Osteoblast (primary cell): ENCODE measurements at regions not wholly inside any gene's neighbourhood (a gene's known extent, or its start where the extent isn't known, plus 50 kb on each side); places are given as distances from the start of the nearest gene placed in this dataset.

Experiments used
- DNase-seq: peaks from one replicate; pipeline ENCODE4 v3.0.0; 2011; ENCODE audit warnings: low spot score, mixed read lengths; ENCODE audit not compliant: insufficient read length; ENCODE audit errors: missing footprints
- H2AFZ ChIP-seq: 2 replicates; pipeline ENCODE4 v1.6.0; 2011; ENCODE audit warnings: mild to moderate bottlenecking, low read length
- H3K27ac ChIP-seq: 2 replicates; pipeline ENCODE4 v1.5.1; 2011; ENCODE audit warnings: mild to moderate bottlenecking, low read depth, low read length, moderate library complexity
- H3K27me3 ChIP-seq: 2 replicates; pipeline ENCODE4 v1.6.0; 2012; ENCODE audit warnings: mild to moderate bottlenecking, control low read depth, inconsistent platforms, low read length, moderate library complexity; ENCODE audit not compliant: insufficient read depth
- H3K36me3 ChIP-seq: 2 replicates; pipeline ENCODE4 v1.5.1; 2011; ENCODE audit warnings: mild to moderate bottlenecking, low read length, control low read depth, moderate library complexity; ENCODE audit not compliant: insufficient read depth
- H3K4me1 ChIP-seq: 2 replicates; pipeline ENCODE4 v1.5.1; 2011; ENCODE audit warnings: mild to moderate bottlenecking, low read length, control low read depth, moderate library complexity; ENCODE audit not compliant: insufficient read depth
- H3K4me2 ChIP-seq: 2 replicates; pipeline ENCODE4 v1.6.0; 2011; ENCODE audit warnings: mild to moderate bottlenecking, low read length; ENCODE audit not compliant: insufficient read depth
- H3K4me3 ChIP-seq: fragments of 200-600 bp; sonication (generic); 3 replicates; pipeline ENCODE4 v1.5.1; 2012; ENCODE audit warnings: mild to moderate bottlenecking, low read length, inconsistent platforms; ENCODE audit not compliant: insufficient read depth
- H3K79me2 ChIP-seq: 2 replicates; pipeline ENCODE4 v1.6.0; 2012; ENCODE audit warnings: mild to moderate bottlenecking, low read length, control low read depth, inconsistent platforms; ENCODE audit not compliant: insufficient read depth
- H3K9me3 ChIP-seq: 2 replicates; pipeline ENCODE4 v1.5.1; 2011; ENCODE audit warnings: low read depth, low read length, control low read depth
- H4K20me1 ChIP-seq: 2 replicates; pipeline ENCODE4 v1.6.0; 2012; ENCODE audit warnings: mild to moderate bottlenecking, low read length, control low read depth; ENCODE audit not compliant: insufficient read depth
- TF ChIP-seq, protein P1 (sequence below): IDR thresholded peaks from 2 replicates; pipeline ENCODE4 v1.5.1; 2011; ENCODE audit warnings: mild to moderate bottlenecking, low read depth, low read length, moderate library complexity; ENCODE audit errors: extremely low read depth

DNA sequence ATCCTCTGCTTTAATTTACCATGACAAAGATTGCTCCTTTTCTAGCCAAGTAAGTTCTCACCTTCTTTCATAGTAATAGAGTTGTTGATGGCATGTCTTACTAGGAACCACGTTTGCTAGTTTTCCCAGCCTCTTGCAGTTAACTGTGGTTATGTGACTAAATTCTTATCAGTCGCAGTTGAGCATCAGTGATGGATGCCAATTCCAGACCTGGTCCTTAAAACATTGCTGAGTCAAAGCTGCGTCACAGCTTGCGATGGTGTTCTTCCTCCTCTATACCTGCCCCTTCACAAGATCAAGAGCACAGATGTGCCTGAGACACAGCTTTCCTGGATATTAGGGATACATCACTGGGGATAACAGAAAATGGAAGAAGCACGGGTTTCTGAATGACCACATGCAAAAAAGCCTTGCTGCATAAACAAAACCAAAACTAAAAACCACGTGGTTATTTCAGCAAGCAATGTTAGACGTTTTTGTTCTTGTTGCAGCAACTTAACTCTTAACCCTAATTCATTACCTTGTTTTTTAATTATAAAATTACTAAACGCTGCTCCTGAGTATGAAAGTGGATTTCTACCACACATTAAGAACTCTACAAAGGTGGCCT lies 97.6 kb upstream of the DACH1 start:
- H4K20me1 ChIP-seq = no peaks in the 10 kb centered on the region
- no peaks in the 10 kb centered on the region for H3K4me1 ChIP-seq
- H3K4me2 ChIP-seq = no peak overlapping the region
- H3K79me2 ChIP-seq = no peaks in the 10 kb centered on the region
- TF ChIP-seq, protein P1, sequence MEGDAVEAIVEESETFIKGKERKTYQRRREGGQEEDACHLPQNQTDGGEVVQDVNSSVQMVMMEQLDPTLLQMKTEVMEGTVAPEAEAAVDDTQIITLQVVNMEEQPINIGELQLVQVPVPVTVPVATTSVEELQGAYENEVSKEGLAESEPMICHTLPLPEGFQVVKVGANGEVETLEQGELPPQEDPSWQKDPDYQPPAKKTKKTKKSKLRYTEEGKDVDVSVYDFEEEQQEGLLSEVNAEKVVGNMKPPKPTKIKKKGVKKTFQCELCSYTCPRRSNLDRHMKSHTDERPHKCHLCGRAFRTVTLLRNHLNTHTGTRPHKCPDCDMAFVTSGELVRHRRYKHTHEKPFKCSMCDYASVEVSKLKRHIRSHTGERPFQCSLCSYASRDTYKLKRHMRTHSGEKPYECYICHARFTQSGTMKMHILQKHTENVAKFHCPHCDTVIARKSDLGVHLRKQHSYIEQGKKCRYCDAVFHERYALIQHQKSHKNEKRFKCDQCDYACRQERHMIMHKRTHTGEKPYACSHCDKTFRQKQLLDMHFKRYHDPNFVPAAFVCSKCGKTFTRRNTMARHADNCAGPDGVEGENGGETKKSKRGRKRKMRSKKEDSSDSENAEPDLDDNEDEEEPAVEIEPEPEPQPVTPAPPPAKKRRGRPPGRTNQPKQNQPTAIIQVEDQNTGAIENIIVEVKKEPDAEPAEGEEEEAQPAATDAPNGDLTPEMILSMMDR = no peak
- H3K4me3 ChIP-seq = no peak overlapping the region
- no peaks in the 10 kb centered on the region for H3K27me3 ChIP-seq
- H3K27ac ChIP-seq = no peak overlapping the region
- H3K36me3 ChIP-seq = no peaks in the 10 kb centered on the region
- H2AFZ ChIP-seq = no peak overlapping the region
- DNase-seq = no peak
- no peaks in the 10 kb centered on the region for H3K9me3 ChIP-seq

DNA sequence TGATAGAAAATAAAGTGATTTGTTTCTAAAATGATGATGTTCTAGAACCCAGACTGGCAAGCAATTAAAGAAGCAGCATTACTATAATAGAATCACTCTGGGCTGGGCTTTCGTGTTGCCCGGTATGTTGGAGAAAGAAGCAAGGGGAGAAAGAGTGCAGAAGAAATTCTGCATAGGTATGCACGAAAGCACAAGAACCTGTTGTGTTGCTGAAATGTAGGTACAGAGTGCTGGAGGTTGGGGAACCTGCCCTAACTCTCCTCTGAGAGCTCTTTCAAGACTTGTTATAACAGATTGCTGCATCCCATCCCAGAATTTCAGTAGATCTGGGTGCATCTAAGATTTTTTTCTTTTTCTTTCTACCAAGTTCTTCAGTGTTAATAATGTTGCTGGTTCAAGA lies 95.7 kb upstream of the DACH1 start:
- Histone ChIP-seq H2AFZ (no peak overlapping the region), H3K4me3 (no peak overlapping the region), H3K36me3 (no peaks in the 10 kb centered on the region), H4K20me1 (no peaks in the 10 kb centered on the region), H3K9me3 (no peaks in the 10 kb centered on the region), H3K27ac (no peak overlapping the region), H3K79me2 (no peaks in the 10 kb centered on the region), H3K4me2 (no peak overlapping the region), H3K27me3 (no peaks in the 10 kb centered on the region), H3K4me1 (no peaks in the 10 kb centered on the region)
- DNase-seq = no peak
- TF ChIP-seq, protein P1 = no peak

DNA sequence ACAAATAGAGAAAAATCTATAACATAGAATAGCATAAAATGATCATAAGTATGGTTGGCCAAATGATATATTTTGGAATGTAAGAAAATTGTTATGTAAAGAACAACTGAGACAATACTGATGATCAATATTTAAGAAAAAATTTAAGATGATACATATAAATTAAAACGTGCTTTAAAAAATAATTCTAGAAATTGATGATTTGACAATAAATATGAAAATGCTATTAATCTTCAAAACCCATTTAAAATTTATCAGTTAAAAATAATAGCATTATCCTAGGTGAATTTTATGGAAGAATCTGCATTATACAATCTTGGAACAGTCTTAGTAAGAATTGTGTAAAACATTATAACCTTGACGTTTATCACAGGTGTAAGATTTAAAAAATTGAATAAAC lies 95.1 kb upstream of the DACH1 start:
- Histone ChIP-seq H4K20me1 (no peaks in the 10 kb centered on the region), H3K4me1 (no peaks in the 10 kb centered on the region), H3K27ac (no peak overlapping the region), H3K36me3 (no peaks in the 10 kb centered on the region), H3K27me3 (no peaks in the 10 kb centered on the region), H3K9me3 (no peaks in the 10 kb centered on the region), H2AFZ (no peak overlapping the region), H3K4me2 (no peak overlapping the region), H3K79me2 (no peaks in the 10 kb centered on the region), H3K4me3 (no peak overlapping the region)
- TF ChIP-seq, protein P1 = no peak
- no peak for DNase-seq

DNA sequence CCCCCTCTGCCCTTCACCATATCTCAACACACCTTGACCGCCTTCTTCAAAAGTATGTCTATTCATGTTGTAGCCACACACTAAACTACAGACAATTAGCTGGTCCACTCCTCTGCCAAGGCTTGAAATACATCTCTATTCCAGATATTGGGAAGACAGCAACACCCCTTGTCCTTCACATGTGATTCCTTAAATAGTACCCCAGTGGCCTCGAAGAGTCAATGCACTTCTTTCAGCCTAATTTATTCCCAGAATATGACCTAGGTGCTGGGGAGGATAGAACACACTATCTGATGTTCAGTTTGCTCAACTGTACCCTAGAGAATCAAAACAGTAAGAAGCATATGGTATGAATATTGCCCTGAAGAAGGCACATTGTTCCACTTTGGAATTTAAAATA lies 82.4 kb upstream of the DACH1 start:
- TF ChIP-seq, protein P1 = no peak
- no peaks in the 10 kb centered on the region for H3K27me3 ChIP-seq
- H3K4me3 ChIP-seq = no peak overlapping the region
- no peak for DNase-seq
- H2AFZ ChIP-seq = no peak overlapping the region
- H3K4me1 ChIP-seq = no peaks in the 10 kb centered on the region
- H3K27ac ChIP-seq = no peak overlapping the region
- H3K9me3 ChIP-seq = peaks cover 2% of the 10 kb centered on the region
- no peaks in the 10 kb centered on the region for H3K79me2 ChIP-seq
- H4K20me1 ChIP-seq = no peaks in the 10 kb centered on the region
- H3K36me3 ChIP-seq = no peaks in the 10 kb centered on the region
- no peak overlapping the region for H3K4me2 ChIP-seq
